Superior temporal gyrus (tissue), 1 donor: ENCODE measurements at regions not wholly inside any gene's neighbourhood (a gene's known extent, or its start where the extent isn't known, plus 50 kb on each side); places are given as distances from the start of the nearest gene placed in this dataset.
"Not testable (repeated sequence)": the region's sequence is repeated elsewhere in the genome, so short reads cannot be mapped to it uniquely, and the experiment has no call there.

ENCODE experiments used
- DNase-seq: peaks from one replicate; pipeline ENCODE4 v3.0.0-alpha.2; 2016; ENCODE audit errors: extremely low spot score

DNA sequence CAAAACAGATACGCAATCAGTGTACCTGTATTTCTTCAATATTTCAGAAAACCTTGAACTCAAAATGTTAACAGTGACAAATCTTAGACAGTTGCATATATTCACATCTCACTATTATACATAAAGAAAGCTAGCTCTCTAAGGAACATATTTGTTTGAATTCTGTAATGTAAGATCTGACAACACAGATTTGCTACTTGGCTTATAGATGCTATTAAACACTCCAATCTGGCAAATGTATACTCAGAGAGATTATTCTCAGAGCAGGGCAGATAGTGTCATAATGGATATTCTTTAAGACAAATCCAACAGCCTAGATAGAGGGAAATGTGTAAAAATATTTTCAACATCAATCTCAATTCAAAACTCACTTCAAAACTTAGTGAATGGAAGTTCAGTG, 794.5 kb upstream of the CDH9 start:
- DNase-seq: no peak

- DNase-seq: no peak
Measured at GRCh38 chr5:27830546-27830945, 792.2 kb upstream of the CDH9 start.

DNA sequence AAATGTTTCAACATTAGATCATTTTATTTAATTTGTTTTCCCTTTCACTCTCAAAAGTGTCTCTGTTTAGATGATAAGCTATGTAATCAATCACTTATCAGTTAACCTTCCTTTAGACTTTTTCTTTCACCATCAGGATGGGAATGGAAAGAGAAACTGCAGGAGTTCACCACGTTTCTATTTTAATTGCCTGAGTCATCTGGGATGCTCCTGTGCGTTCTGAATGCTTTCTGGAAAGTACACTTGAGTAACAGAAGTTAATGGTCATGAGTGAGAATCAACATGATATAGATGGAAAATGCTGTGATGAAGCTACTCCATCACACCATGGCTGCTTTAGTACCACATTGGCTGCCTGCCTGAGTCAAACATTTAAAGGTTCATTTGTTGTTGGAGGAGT, 783.3 kb upstream of the CDH9 start:
- DNase-seq: no peak

DNA sequence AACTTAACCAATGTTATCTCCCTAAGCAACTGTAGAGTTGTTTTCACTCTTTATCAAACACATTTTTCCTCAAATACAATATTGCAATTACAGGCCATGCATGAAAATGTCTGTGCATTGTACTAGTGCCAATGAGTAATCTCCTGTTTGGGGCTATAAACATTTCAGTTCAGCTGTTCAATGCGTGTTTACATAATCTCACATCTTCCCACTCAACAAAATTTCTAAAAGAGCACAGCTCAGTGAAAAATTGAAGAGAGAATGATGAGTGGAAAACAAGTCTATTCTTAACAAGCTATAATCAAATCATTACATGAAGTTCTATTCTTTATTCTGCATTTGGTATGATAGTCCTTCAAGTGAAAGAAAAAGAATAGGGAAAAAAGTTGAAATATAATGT, 780.5 kb upstream of the CDH9 start:
- DNase-seq: peak; percentile 64

DNA sequence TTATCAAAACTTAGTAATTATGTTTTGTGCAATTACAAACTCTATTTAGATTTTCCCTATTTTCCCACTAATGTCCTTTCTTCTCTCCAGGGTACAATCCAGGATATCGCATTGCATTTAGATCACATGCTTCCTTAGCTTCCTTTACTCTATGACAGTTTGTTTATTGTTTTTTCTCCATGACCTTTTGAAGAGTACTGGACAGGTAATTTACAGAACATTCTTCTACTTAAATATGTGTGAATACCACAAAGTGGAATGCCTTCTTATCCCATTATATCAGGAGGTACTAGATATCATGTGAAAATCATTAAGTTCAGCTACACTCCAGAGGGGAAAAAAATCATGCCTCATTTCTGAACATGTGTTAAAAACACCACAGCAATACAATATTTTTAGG, 776.6 kb upstream of the CDH9 start:
- DNase-seq: no peak

DNA sequence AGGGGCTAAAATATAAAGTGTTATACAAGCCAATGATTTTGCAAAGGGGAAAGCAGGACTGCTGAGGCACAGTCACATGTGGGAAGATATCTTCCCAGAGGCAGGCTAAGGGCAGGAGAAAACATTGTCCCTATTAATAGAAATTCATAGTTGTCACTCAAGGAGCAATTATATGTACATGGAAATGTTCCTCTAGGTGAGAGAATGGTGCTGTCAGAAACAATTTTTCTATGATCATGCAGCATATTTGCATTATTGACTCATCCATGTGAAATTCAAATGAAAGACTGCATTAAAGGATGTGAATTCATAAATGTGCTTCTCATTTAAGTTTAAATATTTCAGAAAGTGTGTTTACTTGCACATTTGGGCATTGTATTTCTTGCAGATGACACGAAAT, 775.9 kb upstream of the CDH9 start:
- no peak for DNase-seq

- DNase-seq: no peak
Measured at GRCh38 chr5:27810458-27810857, 772.1 kb upstream of the CDH9 start.

- no peak for DNase-seq
Measured at GRCh38 chr5:27797220-27797619, 758.8 kb upstream of the CDH9 start.

- no peak for DNase-seq
Measured at GRCh38 chr5:27788184-27788583, 749.8 kb upstream of the CDH9 start.

DNA sequence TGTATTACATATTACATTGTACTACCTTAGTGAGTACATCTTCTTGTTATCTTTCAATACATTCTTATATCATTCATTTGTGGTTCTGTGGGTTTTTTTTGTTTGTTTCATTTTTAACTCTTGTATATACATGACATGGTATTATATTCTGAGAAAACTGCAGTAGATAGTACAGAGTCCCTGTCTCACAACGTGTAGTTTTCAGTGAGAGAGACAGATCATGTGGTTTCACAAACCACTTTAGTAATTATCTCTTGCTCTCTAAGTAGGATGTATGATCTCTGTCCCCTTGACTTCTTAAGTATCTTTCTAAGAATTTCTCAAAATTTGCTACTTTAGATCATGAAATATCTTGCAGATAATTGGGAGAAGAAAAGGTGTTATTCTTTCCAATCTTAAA, 745.9 kb upstream of the CDH9 start:
- no peak for DNase-seq

DNA sequence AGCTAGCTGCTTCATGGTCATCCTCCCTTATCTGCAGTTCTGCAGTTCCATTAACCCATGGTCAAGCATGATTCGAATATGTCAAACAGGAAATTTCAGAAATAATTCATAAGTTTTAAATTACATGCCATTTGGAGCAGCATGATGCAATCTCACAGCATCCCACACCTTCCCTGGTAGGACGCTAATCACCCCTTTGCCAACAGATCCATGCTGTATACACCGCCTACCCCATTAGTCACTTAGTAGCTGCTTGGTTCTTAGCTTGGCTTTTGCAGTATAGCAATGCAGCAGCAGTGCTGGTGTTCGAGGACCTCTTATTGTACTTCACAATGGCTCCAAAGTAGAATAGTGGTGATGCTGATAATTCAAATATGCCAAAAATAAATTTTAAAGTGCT, 739.7 kb upstream of the CDH9 start:
- DNase-seq: no peak

DNA sequence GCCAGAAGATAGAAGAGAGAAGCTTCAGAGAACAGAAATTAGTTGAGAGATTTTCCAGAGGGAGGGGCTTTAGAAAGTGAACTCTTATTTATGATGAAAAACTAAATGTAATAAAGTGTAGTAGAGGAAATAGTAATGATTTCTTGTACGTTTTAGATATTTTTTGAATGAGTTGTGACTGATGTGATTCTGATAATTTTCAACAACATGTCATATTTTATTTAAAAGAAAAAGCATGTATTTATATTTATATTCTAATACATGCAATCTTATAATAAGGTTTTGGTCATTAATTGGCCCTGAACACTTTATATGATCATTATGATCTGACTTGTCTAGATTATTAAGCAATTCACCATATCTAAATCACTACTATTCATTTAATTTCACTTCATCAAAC, 735.2 kb upstream of the CDH9 start:
- DNase-seq: no peak

- no peak for DNase-seq
Measured at GRCh38 chr5:27773166-27773565, 734.8 kb upstream of the CDH9 start.

GRCh38 chr5:27769748-27770402, 731.5 kb upstream of the CDH9 start:
- no peak for DNase-seq

DNA sequence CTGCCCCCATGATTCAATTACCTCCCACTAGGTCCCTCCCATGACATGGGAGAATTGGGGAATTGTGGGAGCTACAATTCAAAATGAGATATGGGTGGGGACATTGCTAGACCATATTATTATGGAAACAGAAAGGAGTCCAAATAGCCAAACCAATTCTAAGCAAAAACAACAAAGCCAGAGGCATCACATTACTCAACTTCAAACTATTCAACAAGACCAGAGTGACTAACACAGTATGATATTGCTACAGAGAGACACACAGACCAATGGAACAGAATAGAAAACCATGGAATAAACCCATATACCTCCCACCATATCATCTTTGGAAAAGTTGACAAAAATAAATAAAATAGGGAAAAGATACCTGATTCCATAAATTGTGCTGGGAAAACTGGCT, 710.5 kb upstream of the CDH9 start:
- DNase-seq: no peak

GRCh38 chr5:27743383-27743979, 705.1 kb upstream of the CDH9 start:
- not testable (repeated sequence) for DNase-seq

- DNase-seq: no peak
Measured at GRCh38 chr5:27742805-27743204, 704.4 kb upstream of the CDH9 start.

DNA sequence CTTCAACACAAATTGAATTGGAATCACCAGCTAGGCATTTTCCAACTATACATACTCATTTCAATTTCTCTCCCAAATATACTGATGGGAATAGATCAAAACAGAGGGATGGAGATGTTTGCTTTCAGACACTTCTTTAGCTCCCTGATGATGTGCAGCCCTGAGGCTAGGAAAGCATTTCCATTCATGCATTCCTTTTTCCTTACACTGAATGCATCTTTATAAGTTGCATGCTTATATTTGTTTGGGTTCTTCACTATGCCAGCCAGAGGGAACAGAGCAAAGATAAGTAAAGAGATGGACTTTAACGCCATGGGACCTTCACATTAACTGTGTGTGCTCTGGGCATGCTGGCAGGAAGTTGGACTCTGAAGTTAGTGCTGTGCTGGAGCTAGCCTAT, 696.5 kb upstream of the CDH9 start:
- DNase-seq: no peak

GRCh38 chr5:27733237-27733636, 694.9 kb upstream of the CDH9 start:
- DNase-seq: no peak

DNA sequence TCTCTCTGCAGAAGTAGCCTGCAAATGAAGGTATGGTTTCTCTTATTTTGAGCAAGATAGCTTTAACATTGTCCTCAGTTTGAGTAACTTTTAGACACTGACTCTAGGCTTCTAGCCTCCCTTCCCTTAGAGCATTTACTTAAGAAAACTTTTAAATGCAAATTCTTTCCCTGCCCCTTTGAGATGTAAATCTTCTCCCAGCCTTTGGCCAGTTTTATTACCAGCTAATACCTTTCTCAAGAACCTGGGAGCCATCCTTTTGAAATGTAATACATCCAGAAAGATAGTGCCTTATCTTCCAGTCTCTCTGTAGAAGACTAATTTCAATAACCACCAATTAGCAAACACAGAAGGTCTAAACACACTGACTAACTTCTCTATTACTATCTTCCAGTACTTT, 688.9 kb upstream of the CDH9 start:
- DNase-seq: no peak

GRCh38 chr5:27722337-27722736, 684.0 kb upstream of the CDH9 start:
- DNase-seq: no peak

DNA sequence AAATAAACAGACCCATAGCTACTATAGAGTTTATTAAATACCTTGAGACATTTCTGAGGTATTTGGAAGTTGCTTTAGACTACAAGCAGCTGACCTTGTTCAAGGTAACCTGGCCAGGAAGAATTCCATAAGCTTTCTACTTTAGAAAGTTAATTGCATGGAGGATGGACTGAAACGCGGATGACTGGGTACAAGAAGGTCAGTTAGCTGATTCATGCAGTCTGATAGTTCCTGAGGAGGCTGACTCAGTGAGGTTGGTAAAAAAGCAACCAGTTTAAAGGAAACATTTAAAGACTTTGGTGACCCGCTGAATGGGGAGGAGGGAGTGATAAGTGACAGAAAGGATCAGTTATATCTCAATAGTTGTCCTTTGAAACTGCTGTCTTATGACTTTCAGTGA, 670.1 kb upstream of the CDH9 start:
- DNase-seq: no peak

DNA sequence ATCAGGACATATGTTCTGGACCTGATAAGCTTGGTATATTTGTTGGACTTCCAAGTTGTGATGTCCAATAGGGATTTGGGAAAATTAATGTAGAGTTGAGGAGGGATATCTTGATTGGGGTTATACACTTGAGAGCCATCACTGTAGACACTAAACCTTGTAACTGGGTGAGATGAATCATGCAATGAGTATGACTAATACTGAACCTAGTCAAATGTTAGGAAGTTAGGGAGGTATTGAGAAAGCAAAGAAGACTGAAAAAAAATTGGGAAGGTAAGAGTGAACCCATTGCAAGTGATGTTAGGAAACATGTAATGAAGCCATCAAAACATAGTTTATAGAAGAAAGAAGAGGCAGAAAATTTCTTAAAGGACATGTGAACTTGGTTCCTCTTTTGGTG, 668.4 kb upstream of the CDH9 start:
- no peak for DNase-seq

GRCh38 chr5:27705661-27706060, 667.3 kb upstream of the CDH9 start:
- DNase-seq: no peak
